IMR-90 (cell line): ENCODE measurements at regions not wholly inside any gene's neighbourhood (a gene's known extent, or its start where the extent isn't known, plus 50 kb on each side); places are given as distances from the start of the nearest gene placed in this dataset.

Experiments
- BHLHE40 ChIP-seq: fragments of 150-350 bp; IDR thresholded peaks from 2 replicates; pipeline ENCODE4 v1.6.1; 2016; ENCODE audit warnings: mild to moderate bottlenecking, low read depth, low read length
- CEBPB ChIP-seq: IDR thresholded peaks from 2 replicates; pipeline ENCODE4 v1.6.1; 2012; ENCODE audit warnings: low read depth, low read length, improper control_type of control experiment
- CHD1 ChIP-seq: IDR thresholded peaks from 2 replicates; pipeline ENCODE4 v1.6.1; 2012; ENCODE audit warnings: low read depth, low read length, improper control_type of control experiment
- FOS ChIP-seq: fragments of 150-350 bp; IDR thresholded peaks from 2 replicates; pipeline ENCODE4 v1.6.1; 2016; ENCODE audit warnings: low read depth, low read length
- NFE2L2 ChIP-seq: fragments of 150-350 bp; IDR thresholded peaks from 2 replicates; pipeline ENCODE4 v1.6.1; 2016; ENCODE audit warnings: low read depth, mild to moderate bottlenecking, low read length
- POLR2A ChIP-seq: IDR thresholded peaks from 2 replicates; pipeline ENCODE4 v1.6.1; 2012; ENCODE audit warnings: mild to moderate bottlenecking, low read depth, low read length
- RFX5 ChIP-seq: IDR thresholded peaks from 2 replicates; pipeline ENCODE4 v1.8.0; 2012; ENCODE audit warnings: low read depth, mild to moderate bottlenecking, low read length, moderate library complexity
- TF ChIP-seq, protein P1 (sequence below): conservative IDR thresholded peaks from 2 replicates; pipeline ENCODE4 v1.5.1; 2012; ENCODE audit warnings: mild to moderate bottlenecking, low read depth, low read length, improper control_type of control experiment
- TF ChIP-seq, protein P2 (sequence below): fragments of 150-350 bp; IDR thresholded peaks from 2 replicates; pipeline ENCODE4 v1.6.1; 2017; ENCODE audit warnings: mild to moderate bottlenecking, antibody characterized with exemption, low read length, low read depth

- TF ChIP-seq, protein P1, sequence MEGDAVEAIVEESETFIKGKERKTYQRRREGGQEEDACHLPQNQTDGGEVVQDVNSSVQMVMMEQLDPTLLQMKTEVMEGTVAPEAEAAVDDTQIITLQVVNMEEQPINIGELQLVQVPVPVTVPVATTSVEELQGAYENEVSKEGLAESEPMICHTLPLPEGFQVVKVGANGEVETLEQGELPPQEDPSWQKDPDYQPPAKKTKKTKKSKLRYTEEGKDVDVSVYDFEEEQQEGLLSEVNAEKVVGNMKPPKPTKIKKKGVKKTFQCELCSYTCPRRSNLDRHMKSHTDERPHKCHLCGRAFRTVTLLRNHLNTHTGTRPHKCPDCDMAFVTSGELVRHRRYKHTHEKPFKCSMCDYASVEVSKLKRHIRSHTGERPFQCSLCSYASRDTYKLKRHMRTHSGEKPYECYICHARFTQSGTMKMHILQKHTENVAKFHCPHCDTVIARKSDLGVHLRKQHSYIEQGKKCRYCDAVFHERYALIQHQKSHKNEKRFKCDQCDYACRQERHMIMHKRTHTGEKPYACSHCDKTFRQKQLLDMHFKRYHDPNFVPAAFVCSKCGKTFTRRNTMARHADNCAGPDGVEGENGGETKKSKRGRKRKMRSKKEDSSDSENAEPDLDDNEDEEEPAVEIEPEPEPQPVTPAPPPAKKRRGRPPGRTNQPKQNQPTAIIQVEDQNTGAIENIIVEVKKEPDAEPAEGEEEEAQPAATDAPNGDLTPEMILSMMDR, result no peak
- TF ChIP-seq POLR2A (no peak), CEBPB (0 out of 2 replicates have a peak, but pooled peaks have one; percentile 0), BHLHE40 (no peak), CHD1 (no peak), RFX5 (no peak), FOS (no peak), NFE2L2 (no peak)
- TF ChIP-seq, protein P2, sequence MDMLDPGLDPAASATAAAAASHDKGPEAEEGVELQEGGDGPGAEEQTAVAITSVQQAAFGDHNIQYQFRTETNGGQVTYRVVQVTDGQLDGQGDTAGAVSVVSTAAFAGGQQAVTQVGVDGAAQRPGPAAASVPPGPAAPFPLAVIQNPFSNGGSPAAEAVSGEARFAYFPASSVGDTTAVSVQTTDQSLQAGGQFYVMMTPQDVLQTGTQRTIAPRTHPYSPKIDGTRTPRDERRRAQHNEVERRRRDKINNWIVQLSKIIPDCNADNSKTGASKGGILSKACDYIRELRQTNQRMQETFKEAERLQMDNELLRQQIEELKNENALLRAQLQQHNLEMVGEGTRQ, result no peak
Measured at GRCh38 chr6:4369616-4370015, 234.2 kb upstream of the ECI2 start.
